ENCODE measurements at regions not wholly inside any gene's neighbourhood (a gene's known extent, or its start where the extent isn't known, plus 50 kb on each side); places are given as distances from the start of the nearest gene placed in this dataset.
A peak's percentile ranks its signal among the peaks of the same experiment; 100 is the strongest.

GRCh38 chr14:21894003-21894897 lies 220.6 kb upstream of the OR4E1 start:
- H3K4me1 ChIP-seq: no peaks in the 10 kb centered on the region
- TF ChIP-seq CTCF (IDR thresholded peaks at IDR 0.05): peak; percentile 43
- H3K27ac ChIP-seq: no peak overlapping the region
- no peak overlapping the region for H3K4me3 ChIP-seq
- intact Hi-C loops (cut with DNase I): no loop called here
- no peaks in the 10 kb centered on the region for H3K27me3 ChIP-seq (ENCODE audit: low read depth)
- ATAC-seq (peak in 1 of 2 donors; percentile 59), DNase-seq (no peak)
- H3K9me3 ChIP-seq: no peaks in the 10 kb centered on the region
- no peaks in the 10 kb centered on the region for H3K36me3 ChIP-seq

- no peak for ATAC-seq
- intact Hi-C loops (cut with DNase I): no loop called here
- no peak overlapping the region for H3K27ac ChIP-seq
Measured at GRCh38 chr14:21891921-21892320, 218.3 kb upstream of the OR4E1 start.

GRCh38 chr14:21884995-21885394 lies 211.4 kb upstream of the OR4E1 start:
- H3K27ac ChIP-seq: no peak overlapping the region
- H3K27me3 ChIP-seq (ENCODE audit: low read depth): no peaks in the 10 kb centered on the region
- no peak for TF ChIP-seq CTCF (IDR thresholded peaks at IDR 0.05)
- ATAC-seq (no peak), DNase-seq (no peak)
- intact Hi-C loops (cut with DNase I): no loop called here
- H3K36me3 ChIP-seq: no peaks in the 10 kb centered on the region
- H3K9me3 ChIP-seq: no peaks in the 10 kb centered on the region
- no peak overlapping the region for H3K4me3 ChIP-seq
- no peaks in the 10 kb centered on the region for H3K4me1 ChIP-seq

More at GRCh38 chr14:21891921-21892320, 218.3 kb upstream of the OR4E1 start:
- Histone ChIP-seq H3K4me1 (no peaks in the 10 kb centered on the region), H3K9me3 (no peaks in the 10 kb centered on the region), H3K4me3 (no peak overlapping the region), H3K27me3 (ENCODE audit: low read depth) (no peaks in the 10 kb centered on the region), H3K36me3 (no peaks in the 10 kb centered on the region)
- DNase-seq: no peak
- no peak for TF ChIP-seq CTCF (IDR thresholded peaks at IDR 0.05)

GRCh38 chr14:21882226-21882625 lies 208.6 kb upstream of the OR4E1 start:
- Histone ChIP-seq H3K36me3 (no peaks in the 10 kb centered on the region), H3K4me1 (no peaks in the 10 kb centered on the region), H3K9me3 (no peaks in the 10 kb centered on the region), H3K27ac (no peak overlapping the region), H3K27me3 (ENCODE audit: low read depth) (no peaks in the 10 kb centered on the region), H3K4me3 (no peak overlapping the region)
- ATAC-seq (no peak), DNase-seq (no peak)
- intact Hi-C loops (cut with DNase I): no loop called here
- no peak for TF ChIP-seq CTCF (IDR thresholded peaks at IDR 0.05)

GRCh38 chr14:21880918-21881317 lies 207.3 kb upstream of the OR4E1 start:
- H3K4me3 ChIP-seq: no peak overlapping the region
- H3K27ac ChIP-seq: no peak overlapping the region
- intact Hi-C loops (cut with DNase I): no loop called here
- DNase-seq: no peak
- no peaks in the 10 kb centered on the region for H3K4me1 ChIP-seq
- ATAC-seq: no peak
- TF ChIP-seq CTCF (IDR thresholded peaks at IDR 0.05): no peak
- H3K36me3 ChIP-seq: no peaks in the 10 kb centered on the region
- H3K27me3 ChIP-seq (ENCODE audit: low read depth): no peaks in the 10 kb centered on the region
- H3K9me3 ChIP-seq: no peaks in the 10 kb centered on the region
